NCI-H1417 treated with DMSO at 0.1 percent for 48 hours (cell line): ENCODE measurements at regions not wholly inside any gene's neighbourhood (a gene's known extent, or its start where the extent isn't known, plus 50 kb on each side); places are given as distances from the start of the nearest gene placed in this dataset.

ENCODE experiments used
- DNase-seq: peaks from one replicate; lab custom pipeline; 2025; lab: John Stamatoyannopoulos, UW

GRCh38 chr9:105921057-105921726 lies 226.9 kb downstream of the TMEM38B start:
- no peak for DNase-seq

- DNase-seq, result no peak
Observed at GRCh38 chr9:105928416-105928815, 234.1 kb downstream of the TMEM38B start.

GRCh38 chr9:105930011-105930627 lies 235.8 kb downstream of the TMEM38B start:
- no peak for DNase-seq

GRCh38 chr9:105932276-105932675 lies 237.9 kb downstream of the TMEM38B start:
- no peak for DNase-seq

- no peak for DNase-seq
Observed at GRCh38 chr9:105950448-105950847, 256.1 kb downstream of the TMEM38B start.

- DNase-seq, result no peak
Observed at GRCh38 chr9:105950894-105951293, 256.6 kb downstream of the TMEM38B start.

GRCh38 chr9:105954517-105954916 lies 260.2 kb downstream of the TMEM38B start:
- no peak for DNase-seq

- no peak for DNase-seq
Observed at GRCh38 chr9:105957830-105958229, 263.5 kb downstream of the TMEM38B start.

- no peak for DNase-seq
Observed at GRCh38 chr9:105958587-105958986, 264.2 kb downstream of the TMEM38B start.

GRCh38 chr9:105959531-105959930 lies 265.2 kb downstream of the TMEM38B start:
- DNase-seq, result no peak

GRCh38 chr9:105963343-105964099 lies 269.2 kb downstream of the TMEM38B start:
- DNase-seq, result no peak

- no peak for DNase-seq
Observed at GRCh38 chr9:105964156-105964555, 269.8 kb downstream of the TMEM38B start.

GRCh38 chr9:105966834-105967233 lies 272.5 kb downstream of the TMEM38B start:
- DNase-seq, result no peak

- DNase-seq, result no peak
Observed at GRCh38 chr9:105967248-105967647, 272.9 kb downstream of the TMEM38B start.

GRCh38 chr9:105967797-105968196 lies 273.5 kb downstream of the TMEM38B start:
- no peak for DNase-seq

- DNase-seq, result no peak
Observed at GRCh38 chr9:105968811-105969466, 274.6 kb downstream of the TMEM38B start.

GRCh38 chr9:105969636-105970035 lies 275.3 kb downstream of the TMEM38B start:
- DNase-seq, result no peak

GRCh38 chr9:105971986-105972385 lies 277.6 kb downstream of the TMEM38B start:
- no peak for DNase-seq

- no peak for DNase-seq
Observed at GRCh38 chr9:105972466-105973204, 278.3 kb downstream of the TMEM38B start.

- no peak for DNase-seq
Observed at GRCh38 chr9:105973951-105974351, 279.6 kb downstream of the TMEM38B start.

GRCh38 chr9:105975886-105976645 lies 281.7 kb downstream of the TMEM38B start:
- DNase-seq, result no peak
